ENCODE measurements at regions not wholly inside any gene's neighbourhood (a gene's known extent, or its start where the extent isn't known, plus 50 kb on each side); places are given as distances from the start of the nearest gene placed in this dataset.

DNA sequence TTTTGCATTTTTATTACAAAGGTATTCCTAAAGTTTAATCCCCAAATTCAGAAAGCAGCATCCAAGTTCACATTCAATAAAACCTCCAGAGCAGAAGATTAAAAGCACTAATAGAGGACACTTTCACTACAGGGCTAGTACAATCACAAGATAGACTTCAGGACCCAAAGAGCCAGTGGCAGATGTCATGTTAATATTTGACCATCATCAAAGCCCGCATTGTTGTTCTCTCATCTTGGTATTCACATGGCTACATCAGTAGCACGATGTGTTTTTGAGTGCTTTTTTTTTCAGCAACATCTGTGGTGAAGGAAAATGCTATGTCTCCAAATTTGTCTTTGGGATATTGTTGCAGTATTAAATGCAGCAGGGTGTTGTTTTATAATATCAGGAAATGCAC, 134.3 kb downstream of the ARL4A start:
- Histone ChIP-seq H3K36me3 (ENCODE audit: insufficient read depth, low read length) (no peaks in the 10 kb centered on the region), H3K4me3 (ENCODE audit: low read depth in 1 of 2, low read length in 2 of 2) (no peak overlapping the region), H3K79me2 (ENCODE audit: insufficient read depth, low read length) (no peaks in the 10 kb centered on the region), H3K9ac (ENCODE audit: low read depth, low read length) (no peak overlapping the region), H3K9me3 (ENCODE audit: insufficient read depth, low read length, severe bottlenecking) (no peaks in the 10 kb centered on the region), H2AFZ (ENCODE audit: low read depth, low read length) (no peak overlapping the region), H3K27me3 (ENCODE audit: insufficient read depth, low read length, poor library complexity) (no peaks in the 10 kb centered on the region), H4K20me1 (ENCODE audit: insufficient read depth, low read length) (no peaks in the 10 kb centered on the region), H3K4me1 (ENCODE audit: insufficient read depth, low read length) (no peaks in the 10 kb centered on the region), H3K4me2 (ENCODE audit: insufficient read depth, low read length) (no peak overlapping the region), H3K27ac (ENCODE audit: low read length) (no peak overlapping the region)
- TF ChIP-seq, protein P1, sequence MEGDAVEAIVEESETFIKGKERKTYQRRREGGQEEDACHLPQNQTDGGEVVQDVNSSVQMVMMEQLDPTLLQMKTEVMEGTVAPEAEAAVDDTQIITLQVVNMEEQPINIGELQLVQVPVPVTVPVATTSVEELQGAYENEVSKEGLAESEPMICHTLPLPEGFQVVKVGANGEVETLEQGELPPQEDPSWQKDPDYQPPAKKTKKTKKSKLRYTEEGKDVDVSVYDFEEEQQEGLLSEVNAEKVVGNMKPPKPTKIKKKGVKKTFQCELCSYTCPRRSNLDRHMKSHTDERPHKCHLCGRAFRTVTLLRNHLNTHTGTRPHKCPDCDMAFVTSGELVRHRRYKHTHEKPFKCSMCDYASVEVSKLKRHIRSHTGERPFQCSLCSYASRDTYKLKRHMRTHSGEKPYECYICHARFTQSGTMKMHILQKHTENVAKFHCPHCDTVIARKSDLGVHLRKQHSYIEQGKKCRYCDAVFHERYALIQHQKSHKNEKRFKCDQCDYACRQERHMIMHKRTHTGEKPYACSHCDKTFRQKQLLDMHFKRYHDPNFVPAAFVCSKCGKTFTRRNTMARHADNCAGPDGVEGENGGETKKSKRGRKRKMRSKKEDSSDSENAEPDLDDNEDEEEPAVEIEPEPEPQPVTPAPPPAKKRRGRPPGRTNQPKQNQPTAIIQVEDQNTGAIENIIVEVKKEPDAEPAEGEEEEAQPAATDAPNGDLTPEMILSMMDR (IDR thresholded peaks at IDR 0.05; ENCODE audit: borderline replicate concordance, extremely low read depth, low read length, poor library complexity, severe bottlenecking): no peak
- TF ChIP-seq EZH2 (IDR thresholded peaks at IDR 0.05; ENCODE audit: borderline replicate concordance, low read depth, low read length, severe bottlenecking): no peak
- no peak for DNase-seq
- ATAC-seq (ENCODE audit: insufficient read depth, low read depth): no peak

DNA sequence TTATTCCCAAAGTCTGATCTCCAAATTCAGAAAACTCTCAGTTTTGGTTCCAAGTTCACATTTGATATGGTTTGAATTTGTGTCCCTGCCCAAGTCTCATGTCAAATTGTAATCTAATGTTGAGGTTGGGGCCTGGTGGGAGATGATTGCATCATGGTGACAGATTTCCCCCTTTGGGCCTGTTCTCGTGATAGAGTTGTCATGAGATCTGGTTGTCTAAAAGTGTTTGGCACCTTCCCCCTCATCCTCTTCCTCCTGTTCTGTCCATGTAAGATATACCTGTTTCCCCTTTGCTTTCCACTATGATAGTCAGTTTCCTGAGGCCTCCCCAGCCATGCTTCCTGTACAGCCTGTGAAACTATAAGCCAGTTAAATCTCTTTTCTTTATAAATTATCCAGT, 138.6 kb downstream of the ARL4A start:
- H3K9me3 ChIP-seq (ENCODE audit: insufficient read depth, low read length, severe bottlenecking): no peaks in the 10 kb centered on the region
- H3K79me2 ChIP-seq (ENCODE audit: insufficient read depth, low read length): no peaks in the 10 kb centered on the region
- H2AFZ ChIP-seq (ENCODE audit: low read depth, low read length): no peak overlapping the region
- H3K4me1 ChIP-seq (ENCODE audit: insufficient read depth, low read length): no peaks in the 10 kb centered on the region
- DNase-seq (no peak), ATAC-seq (ENCODE audit: insufficient read depth, low read depth) (no peak)
- H3K27ac ChIP-seq (ENCODE audit: low read length): no peak overlapping the region
- no peak overlapping the region for H3K9ac ChIP-seq (ENCODE audit: low read depth, low read length)
- H3K36me3 ChIP-seq (ENCODE audit: insufficient read depth, low read length): no peaks in the 10 kb centered on the region
- no peak overlapping the region for H3K4me2 ChIP-seq (ENCODE audit: insufficient read depth, low read length)
- H4K20me1 ChIP-seq (ENCODE audit: insufficient read depth, low read length): no peaks in the 10 kb centered on the region
- H3K27me3 ChIP-seq (ENCODE audit: insufficient read depth, low read length, poor library complexity): no peaks in the 10 kb centered on the region
- TF ChIP-seq EZH2 (IDR thresholded peaks at IDR 0.05; ENCODE audit: borderline replicate concordance, low read depth, low read length, severe bottlenecking): no peak
- TF ChIP-seq, protein P1 (IDR thresholded peaks at IDR 0.05; ENCODE audit: borderline replicate concordance, extremely low read depth, low read length, poor library complexity, severe bottlenecking): no peak
- H3K4me3 ChIP-seq (ENCODE audit: low read depth in 1 of 2, low read length in 2 of 2): no peak overlapping the region

DNA sequence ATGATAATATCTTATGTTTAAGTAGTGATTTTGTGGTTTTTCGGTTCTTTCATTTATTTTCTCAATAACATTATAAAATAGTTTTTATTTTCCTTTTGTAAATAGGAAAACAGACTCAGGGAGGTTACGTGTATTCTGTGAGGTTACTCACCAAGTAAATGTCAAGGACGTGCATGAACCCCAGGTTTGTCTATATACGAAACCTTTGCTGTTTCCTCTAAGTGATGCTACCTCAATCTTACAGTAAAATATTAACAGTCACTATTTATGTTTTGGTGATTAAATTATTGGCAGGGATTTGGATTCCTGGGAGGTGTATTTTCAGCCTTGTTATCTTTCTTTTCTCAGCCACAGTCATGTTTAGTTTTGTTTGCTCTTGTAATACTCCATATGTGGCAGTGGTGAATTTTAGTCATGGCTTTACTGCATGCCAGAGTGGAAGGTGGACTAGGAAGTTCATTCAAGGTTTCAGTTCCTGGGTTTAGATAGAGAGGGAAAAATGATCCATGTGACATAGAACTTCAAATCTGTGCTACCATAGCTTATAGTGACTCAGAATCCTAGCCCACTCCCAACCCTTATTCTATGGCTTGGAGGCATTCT, 139.9 kb downstream of the ARL4A start:
- H3K4me2 ChIP-seq (ENCODE audit: insufficient read depth, low read length): no peak overlapping the region
- ATAC-seq (ENCODE audit: insufficient read depth, low read depth): no peak
- H3K79me2 ChIP-seq (ENCODE audit: insufficient read depth, low read length): no peaks in the 10 kb centered on the region
- TF ChIP-seq, protein P1 (IDR thresholded peaks at IDR 0.05; ENCODE audit: borderline replicate concordance, extremely low read depth, low read length, poor library complexity, severe bottlenecking): no peak
- TF ChIP-seq EZH2 (IDR thresholded peaks at IDR 0.05; ENCODE audit: borderline replicate concordance, low read depth, low read length, severe bottlenecking): no peak
- no peaks in the 10 kb centered on the region for H4K20me1 ChIP-seq (ENCODE audit: insufficient read depth, low read length)
- H3K4me3 ChIP-seq (ENCODE audit: low read depth in 1 of 2, low read length in 2 of 2): no peak overlapping the region
- no peaks in the 10 kb centered on the region for H3K4me1 ChIP-seq (ENCODE audit: insufficient read depth, low read length)
- H3K27ac ChIP-seq (ENCODE audit: low read length): no peak overlapping the region
- DNase-seq: no peak
- no peak overlapping the region for H2AFZ ChIP-seq (ENCODE audit: low read depth, low read length)
- H3K9me3 ChIP-seq (ENCODE audit: insufficient read depth, low read length, severe bottlenecking): no peaks in the 10 kb centered on the region
- H3K27me3 ChIP-seq (ENCODE audit: insufficient read depth, low read length, poor library complexity): no peaks in the 10 kb centered on the region
- no peak overlapping the region for H3K9ac ChIP-seq (ENCODE audit: low read depth, low read length)
- no peaks in the 10 kb centered on the region for H3K36me3 ChIP-seq (ENCODE audit: insufficient read depth, low read length)

Data from DND-41 (cell line).